ENCODE measurements at regions not wholly inside any gene's neighbourhood (a gene's known extent, or its start where the extent isn't known, plus 50 kb on each side); places are given as distances from the start of the nearest gene placed in this dataset.

GRCh38 chr2:147027436-147027835, 817.4 kb upstream of the ACVR2A start:
- TF ChIP-seq CTCF (conservative IDR thresholded peaks at IDR 0.05; ENCODE audit: low read length), result no peak
- DNase-seq (ENCODE audit: low read depth), result peak; percentile 41
- no peak overlapping the region for H3K4me3 ChIP-seq (ENCODE audit: low read length)

- peak; percentile 91 for DNase-seq (ENCODE audit: low read depth)
- H3K4me3 ChIP-seq (ENCODE audit: low read length), result no peak overlapping the region
- no peak for TF ChIP-seq CTCF (conservative IDR thresholded peaks at IDR 0.05; ENCODE audit: low read length)
Observed at GRCh38 chr2:147026664-147027295, 818.0 kb upstream of the ACVR2A start.

GRCh38 chr2:147025646-147026585, 818.9 kb upstream of the ACVR2A start:
- peak; percentile 96 for DNase-seq (ENCODE audit: low read depth)
- no peak overlapping the region for H3K4me3 ChIP-seq (ENCODE audit: low read length)
- TF ChIP-seq CTCF (conservative IDR thresholded peaks at IDR 0.05; ENCODE audit: low read length), result no peak

- TF ChIP-seq CTCF (conservative IDR thresholded peaks at IDR 0.05; ENCODE audit: low read length), result no peak
- H3K4me3 ChIP-seq (ENCODE audit: low read length), result no peak overlapping the region
- no peak for DNase-seq (ENCODE audit: low read depth)
Observed at GRCh38 chr2:147019311-147019710, 825.5 kb upstream of the ACVR2A start.

- H3K4me3 ChIP-seq (ENCODE audit: low read length), result no peak overlapping the region
- no peak for TF ChIP-seq CTCF (conservative IDR thresholded peaks at IDR 0.05; ENCODE audit: low read length)
- DNase-seq (ENCODE audit: low read depth), result no peak
Observed at GRCh38 chr2:147017951-147018645, 826.7 kb upstream of the ACVR2A start.

- no peak overlapping the region for H3K4me3 ChIP-seq (ENCODE audit: low read length)
- TF ChIP-seq CTCF (conservative IDR thresholded peaks at IDR 0.05; ENCODE audit: low read length), result no peak
- DNase-seq (ENCODE audit: low read depth), result no peak
Observed at GRCh38 chr2:147016181-147016580, 828.6 kb upstream of the ACVR2A start.
